Pancreas (tissue), 10 donors: ENCODE measurements at regions not wholly inside any gene's neighbourhood (a gene's known extent, or its start where the extent isn't known, plus 50 kb on each side); places are given as distances from the start of the nearest gene placed in this dataset.
A peak's percentile ranks its signal among the peaks of the same experiment; 100 is the strongest.

Experiments
- ATAC-seq, 4 donors: fragments of 200-7000 bp; cut with Tn5 transposase; one replicate each; pipeline versions ENCODE4 v1.8.0 to v1.9.1; 2020; ENCODE audit warnings: mild to moderate bottlenecking in 4 of 4, moderate library complexity in 4 of 4
- DNase-seq, 6 donors: peaks; one replicate each; pipeline ENCODE4 v3.0.0-alpha.2; 2020
- FAIRE-seq: peaks from 2 replicates; lab custom pipeline; 2012; peaks lifted over from hg19 to GRCh38; lab: Jason Lieb, UNC
- H3K27ac ChIP-seq, 4 donors: fragments of 200-600 bp; sonication (generic); 1 replicate in 3 of 4; 2 replicates in 1 of 4; pipeline versions ENCODE4 v1.5.0 to v1.8.0; 2020
- H3K27me3 ChIP-seq, 4 donors: fragments of 200-600 bp; one replicate each; pipeline ENCODE4 v1.8.0; 2021
- H3K36me3 ChIP-seq, 3 donors: fragments of 200-600 bp; sonication (generic) in 1 of 3; one replicate each; pipeline versions ENCODE4 v1.5.0 to v1.8.0; 2020 to 2021
- H3K4me1 ChIP-seq, 3 donors: fragments of 200-600 bp; one replicate each; pipeline ENCODE4 v1.8.0; 2021
- H3K4me3 ChIP-seq, 4 donors: fragments of 200-600 bp; sonication (generic) in 2 of 4; one replicate each; pipeline versions ENCODE4 v1.5.0 to v1.8.0; 2020 to 2021
- H3K9me3 ChIP-seq, 4 donors: fragments of 200-600 bp; one replicate each; pipeline ENCODE4 v1.8.0; 2021
- WGBS, 2 donors: extraction: QIAGEN DNeasy Blood & Tissue Kit; methylation state at CpG; one replicate each; pipeline ENCODE4 v1.1.7; 2013; 5-methylcytosine and 5-hydroxymethylcytosine counted together
- intact Hi-C, 3 donors: fragments of 100-400 bp; cut with DNase I; formaldehyde crosslinking; loops; one replicate each; pipeline versions ENCODE4 v1.11.1 to v1.14.2; 2022
- TF ChIP-seq, protein P1 (sequence below), 4 donors: fragments of 200-600 bp; sonication (generic) in 3 of 4; IDR thresholded peaks; one replicate each; pipeline versions ENCODE4 v1.5.0 to v1.8.0; 2021; ENCODE audit warnings: antibody characterized with exemption in 4 of 4
- donor health status: healthy with polysubstance abuse.
- donor health status: DM: no; HTN: no; CAD: no; lungs with moderate emphysema.
- donor health status: DM: no; HTN: no; CAD: no.
- donor health status: control.
- donor health status: control.
- donor health status: Bipolar disorder and iron deficiency.
- donor health status: DM: yes; HTN: yes; CAD: no.
- donor health status: DM: no; HTN: no; CAD: no.
- donor health status: DM: no; HTN: no; CAD: no.
- donor health status: DM: yes; HTN: yes; CAD: no.

GRCh38 chr14:104475256-104475655 lies 104.3 kb upstream of the C14orf180 start:
- Histone ChIP-seq H3K4me3 (no peak overlapping the region), H3K9me3 (no peaks in the 10 kb centered on the region), H3K36me3 (no peaks in the 10 kb centered on the region), H3K27me3 (no peaks in the 10 kb centered on the region), H3K4me1 (no peaks in the 10 kb centered on the region), H3K27ac (no peak overlapping the region)
- TF ChIP-seq, protein P1, sequence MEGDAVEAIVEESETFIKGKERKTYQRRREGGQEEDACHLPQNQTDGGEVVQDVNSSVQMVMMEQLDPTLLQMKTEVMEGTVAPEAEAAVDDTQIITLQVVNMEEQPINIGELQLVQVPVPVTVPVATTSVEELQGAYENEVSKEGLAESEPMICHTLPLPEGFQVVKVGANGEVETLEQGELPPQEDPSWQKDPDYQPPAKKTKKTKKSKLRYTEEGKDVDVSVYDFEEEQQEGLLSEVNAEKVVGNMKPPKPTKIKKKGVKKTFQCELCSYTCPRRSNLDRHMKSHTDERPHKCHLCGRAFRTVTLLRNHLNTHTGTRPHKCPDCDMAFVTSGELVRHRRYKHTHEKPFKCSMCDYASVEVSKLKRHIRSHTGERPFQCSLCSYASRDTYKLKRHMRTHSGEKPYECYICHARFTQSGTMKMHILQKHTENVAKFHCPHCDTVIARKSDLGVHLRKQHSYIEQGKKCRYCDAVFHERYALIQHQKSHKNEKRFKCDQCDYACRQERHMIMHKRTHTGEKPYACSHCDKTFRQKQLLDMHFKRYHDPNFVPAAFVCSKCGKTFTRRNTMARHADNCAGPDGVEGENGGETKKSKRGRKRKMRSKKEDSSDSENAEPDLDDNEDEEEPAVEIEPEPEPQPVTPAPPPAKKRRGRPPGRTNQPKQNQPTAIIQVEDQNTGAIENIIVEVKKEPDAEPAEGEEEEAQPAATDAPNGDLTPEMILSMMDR (IDR thresholded peaks at IDR 0.05): no peak
- 74 to 78% methylated on average over 12 of the region's 12 CpGs for WGBS, 2 donors
- DNase-seq (no peak), FAIRE-seq (no peak), ATAC-seq (no peak)
- intact Hi-C loops: no loop called here

DNA sequence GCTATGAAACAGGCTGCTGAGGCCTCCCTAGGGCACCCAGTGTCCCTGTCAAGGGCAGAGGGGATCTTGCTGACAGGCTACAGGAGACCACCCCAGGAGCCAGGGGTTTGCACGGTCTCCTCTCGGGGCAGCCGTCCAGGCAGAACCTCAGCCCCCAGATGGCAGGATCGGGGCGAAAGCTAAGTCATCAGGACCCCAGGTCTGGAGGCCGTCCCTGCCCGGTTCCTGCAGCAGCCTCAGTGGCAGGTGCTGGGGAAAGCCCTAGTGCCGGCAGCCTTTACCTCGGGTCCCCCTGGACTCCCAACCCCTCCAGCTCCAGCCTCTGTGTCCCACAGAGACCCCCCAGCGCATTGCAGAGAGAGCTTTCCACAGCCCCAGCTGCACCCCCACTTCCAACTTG lies 103.8 kb upstream of the C14orf180 start:
- TF ChIP-seq, protein P1 (IDR thresholded peaks at IDR 0.05): no peak
- 65 to 83% methylated on average over 10 of the region's 10 CpGs for WGBS, 2 donors
- Histone ChIP-seq H3K36me3 (no peaks in the 10 kb centered on the region), H3K4me3 (no peak overlapping the region), H3K9me3 (no peaks in the 10 kb centered on the region), H3K27ac (no peak overlapping the region), H3K4me1 (no peaks in the 10 kb centered on the region), H3K27me3 (no peaks in the 10 kb centered on the region)
- peak in 1 of 6 donors; percentile 51 for DNase-seq
- ATAC-seq: no peak
- intact Hi-C loops: no loop called here
- no peak for FAIRE-seq

DNA sequence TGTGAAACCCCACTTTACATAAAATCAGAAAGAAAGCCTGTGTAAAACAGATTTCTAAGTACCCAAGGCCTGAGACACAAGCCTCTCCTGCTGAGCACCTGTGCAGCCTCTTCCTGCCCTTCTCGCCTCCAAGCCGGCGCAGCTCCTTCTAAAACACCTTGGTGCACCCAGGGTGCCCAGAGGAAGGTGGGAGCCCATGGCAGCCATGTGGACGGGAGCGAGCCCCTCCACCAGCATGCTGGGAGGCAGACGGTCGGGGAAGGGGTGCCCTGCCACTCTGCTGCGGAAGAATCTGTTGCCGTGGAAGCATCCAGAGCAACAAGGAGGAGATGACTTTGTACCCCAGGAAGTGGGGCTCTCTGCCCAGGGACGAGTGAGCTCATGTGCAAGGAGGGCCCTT lies 103.1 kb upstream of the C14orf180 start:
- H3K27me3 ChIP-seq: no peaks in the 10 kb centered on the region
- H3K36me3 ChIP-seq: no peaks in the 10 kb centered on the region
- no peak for FAIRE-seq
- TF ChIP-seq, protein P1 (IDR thresholded peaks at IDR 0.05): no peak
- H3K4me3 ChIP-seq: no peak overlapping the region
- no peaks in the 10 kb centered on the region for H3K9me3 ChIP-seq
- no peak for ATAC-seq
- DNase-seq: no peak
- no peaks in the 10 kb centered on the region for H3K4me1 ChIP-seq
- intact Hi-C loops: no loop called here
- H3K27ac ChIP-seq: no peak overlapping the region
- WGBS, 2 donors: 68 to 74% methylated on average over 10 of the region's 10 CpGs

GRCh38 chr14:104477117-104477623 lies 102.4 kb upstream of the C14orf180 start:
- DNase-seq: peak in 1 of 6 donors; percentile 57
- ATAC-seq: no peak
- Histone ChIP-seq H3K4me1 (no peaks in the 10 kb centered on the region), H3K27me3 (no peaks in the 10 kb centered on the region), H3K27ac (no peak overlapping the region), H3K4me3 (no peak overlapping the region), H3K9me3 (no peaks in the 10 kb centered on the region), H3K36me3 (no peaks in the 10 kb centered on the region)
- no peak for FAIRE-seq
- TF ChIP-seq, protein P1 (IDR thresholded peaks at IDR 0.05): no peak
- WGBS, 2 donors: 67 to 81% methylated on average over 15 of the region's 15 CpGs
- intact Hi-C loops: no loop called here

- H3K36me3 ChIP-seq: no peaks in the 10 kb centered on the region
- no peak for DNase-seq
- no peaks in the 10 kb centered on the region for H3K4me1 ChIP-seq
- 48 to 57% methylated on average over 22 of the region's 22 CpGs for WGBS, 2 donors
- intact Hi-C loops: no loop called here
- H3K27me3 ChIP-seq: no peaks in the 10 kb centered on the region
- TF ChIP-seq, protein P1 (IDR thresholded peaks at IDR 0.05): no peak
- H3K9me3 ChIP-seq: no peaks in the 10 kb centered on the region
- no peak overlapping the region for H3K4me3 ChIP-seq
- FAIRE-seq: no peak
- ATAC-seq: no peak
- no peak overlapping the region for H3K27ac ChIP-seq
Observed at GRCh38 chr14:104477666-104478380, 101.7 kb upstream of the C14orf180 start.
